Uterus (tissue), 3 donors: ENCODE measurements at regions not wholly inside any gene's neighbourhood (a gene's known extent, or its start where the extent isn't known, plus 50 kb on each side); places are given as distances from the start of the nearest gene placed in this dataset.
"Not testable (repeated sequence)": the region's sequence is repeated elsewhere in the genome, so short reads cannot be mapped to it uniquely, and the experiment has no call there.

ENCODE experiments used
- DNase-seq, 2 donors: peaks; one replicate each; pipeline ENCODE4 v3.0.0-alpha.2; 2019 to 2020
- H3K27ac ChIP-seq, 2 donors: fragments of 200-600 bp; sonication (generic); 1 replicate in 1 of 2; 2 replicates in 1 of 2; pipeline ENCODE4 v1.5.1; 2016 to 2018
- H3K27me3 ChIP-seq, 2 donors: fragments of 200-600 bp; sonication (generic); one replicate each; pipeline ENCODE4 v1.5.1; 2018 to 2019; ENCODE audit warnings: control low read depth in 1 of 2
- H3K36me3 ChIP-seq, 2 donors: fragments of 200-600 bp; sonication (generic); one replicate each; pipeline ENCODE4 v1.5.1; 2019; ENCODE audit warnings: control low read depth in 1 of 2
- H3K4me1 ChIP-seq, 2 donors: fragments of 200-600 bp; sonication (generic); one replicate each; pipeline ENCODE4 v1.5.1; 2018 to 2019; ENCODE audit warnings: control low read depth in 1 of 2
- H3K4me3 ChIP-seq, 2 donors: fragments of 200-600 bp; sonication (generic); 1 replicate in 1 of 2; 2 replicates in 1 of 2; pipeline ENCODE4 v1.5.1; 2018 to 2019; ENCODE audit warnings: mild to moderate bottlenecking in 1 of 2
- H3K9me3 ChIP-seq, 2 donors: fragments of 200-600 bp; sonication (generic); one replicate each; pipeline ENCODE4 v1.5.1; 2019; ENCODE audit warnings: control low read depth in 1 of 2
- POLR2A ChIP-seq, 2 donors: fragments of 450-650 bp; IDR thresholded peaks; one replicate each; pipeline ENCODE4 v1.6.1; 2016; ENCODE audit warnings: antibody characterized with exemption in 2 of 2, mild to moderate bottlenecking in 1 of 2, moderate library complexity in 1 of 2
- intact Hi-C: fragments of 100-400 bp; cut with DNase I; formaldehyde crosslinking; loops from one replicate; pipeline ENCODE4 v1.15.1; 2023; ENCODE audit warnings: low total_unique reads
- TF ChIP-seq, protein P1 (sequence below), 4 experiments: fragments of 200-600 bp in 2 of 4; fragments of 450-650 bp in 2 of 4; sonication (generic) in 2 of 4; IDR thresholded peaks; one replicate each; pipeline ENCODE4 v1.5.1; 2016 to 2019; ENCODE audit warnings: antibody characterized with exemption in 4 of 4, mild to moderate bottlenecking in 2 of 4, moderate library complexity in 1 of 4
- donor health status: DM: yes; HTN: yes; CAD: no.

GRCh38 chr5:116872986-116873385 is 298.4 kb upstream of the SEMA6A start:
- no peaks in the 10 kb centered on the region for H3K27me3 ChIP-seq

DNA sequence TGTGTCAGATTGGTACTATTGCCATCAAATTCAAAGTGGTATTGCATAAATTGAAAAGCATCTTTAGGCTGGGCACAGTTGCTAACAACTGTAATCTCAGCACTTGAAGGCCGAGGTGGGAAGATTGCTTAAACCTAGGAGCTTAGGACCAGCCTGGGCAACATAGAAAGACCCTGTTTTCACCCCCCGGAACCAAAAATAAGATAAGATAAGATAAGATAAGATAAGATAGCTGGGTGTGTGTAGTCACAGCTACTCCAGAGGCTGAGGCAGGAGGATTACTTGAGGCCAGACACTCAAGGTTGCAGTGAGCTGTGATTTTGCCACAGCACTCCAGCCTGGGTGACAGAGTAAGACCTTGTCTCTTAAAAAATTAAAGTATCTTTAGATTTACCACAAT is 297.9 kb upstream of the SEMA6A start:
- Histone ChIP-seq H3K4me3 (no peak overlapping the region), H3K4me1 (no peaks in the 10 kb centered on the region), H3K27me3 (no peaks in the 10 kb centered on the region), H3K27ac (no peak overlapping the region), H3K9me3 (no peaks in the 10 kb centered on the region), H3K36me3 (no peaks in the 10 kb centered on the region)
- intact Hi-C loops, result no loop called here
- DNase-seq, result no peak
- no peak for TF ChIP-seq POLR2A (IDR thresholded peaks at IDR 0.05)
- TF ChIP-seq, protein P1, sequence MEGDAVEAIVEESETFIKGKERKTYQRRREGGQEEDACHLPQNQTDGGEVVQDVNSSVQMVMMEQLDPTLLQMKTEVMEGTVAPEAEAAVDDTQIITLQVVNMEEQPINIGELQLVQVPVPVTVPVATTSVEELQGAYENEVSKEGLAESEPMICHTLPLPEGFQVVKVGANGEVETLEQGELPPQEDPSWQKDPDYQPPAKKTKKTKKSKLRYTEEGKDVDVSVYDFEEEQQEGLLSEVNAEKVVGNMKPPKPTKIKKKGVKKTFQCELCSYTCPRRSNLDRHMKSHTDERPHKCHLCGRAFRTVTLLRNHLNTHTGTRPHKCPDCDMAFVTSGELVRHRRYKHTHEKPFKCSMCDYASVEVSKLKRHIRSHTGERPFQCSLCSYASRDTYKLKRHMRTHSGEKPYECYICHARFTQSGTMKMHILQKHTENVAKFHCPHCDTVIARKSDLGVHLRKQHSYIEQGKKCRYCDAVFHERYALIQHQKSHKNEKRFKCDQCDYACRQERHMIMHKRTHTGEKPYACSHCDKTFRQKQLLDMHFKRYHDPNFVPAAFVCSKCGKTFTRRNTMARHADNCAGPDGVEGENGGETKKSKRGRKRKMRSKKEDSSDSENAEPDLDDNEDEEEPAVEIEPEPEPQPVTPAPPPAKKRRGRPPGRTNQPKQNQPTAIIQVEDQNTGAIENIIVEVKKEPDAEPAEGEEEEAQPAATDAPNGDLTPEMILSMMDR (IDR thresholded peaks at IDR 0.05), result no peak

More at GRCh38 chr5:116872986-116873385, 298.4 kb upstream of the SEMA6A start:
- Histone ChIP-seq H3K4me3 (no peak overlapping the region), H3K27ac (no peak overlapping the region), H3K9me3 (no peaks in the 10 kb centered on the region), H3K4me1 (no peaks in the 10 kb centered on the region), H3K36me3 (no peaks in the 10 kb centered on the region)
- no peak for DNase-seq
- intact Hi-C loops, result no loop called here
- TF ChIP-seq, protein P1 (IDR thresholded peaks at IDR 0.05), result no peak
- TF ChIP-seq POLR2A (IDR thresholded peaks at IDR 0.05), result no peak

DNA sequence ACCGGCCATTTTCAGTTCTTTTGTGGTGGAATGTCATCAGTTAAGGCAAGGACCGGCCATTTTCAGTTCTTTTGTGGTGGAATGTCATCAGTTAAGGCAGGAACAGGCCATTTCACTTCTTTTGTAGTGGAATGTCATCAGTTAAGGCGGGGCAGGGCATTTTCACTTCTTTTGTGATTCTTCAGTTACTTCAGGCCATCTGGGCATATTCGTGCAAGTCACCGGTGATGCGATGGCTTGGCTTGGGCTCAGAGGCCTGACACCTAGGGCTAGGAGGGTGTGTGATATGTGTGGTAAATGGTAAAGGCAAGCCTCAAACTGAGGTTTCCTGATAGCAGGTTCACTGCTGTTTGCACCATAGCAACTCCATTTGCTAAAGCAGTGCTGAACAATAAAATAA is 293.2 kb upstream of the SEMA6A start:
- H3K4me3 ChIP-seq, H3K27ac ChIP-seq, DNase-seq, H3K9me3 ChIP-seq, H3K27me3 ChIP-seq, H3K4me1 ChIP-seq, intact Hi-C loops, H3K36me3 ChIP-seq: not testable (repeated sequence)

GRCh38 chr5:116865651-116866050 is 291.0 kb upstream of the SEMA6A start:
- Histone ChIP-seq H3K9me3 (no peaks in the 10 kb centered on the region), H3K4me3 (no peak overlapping the region), H3K27me3 (no peaks in the 10 kb centered on the region), H3K36me3 (no peaks in the 10 kb centered on the region), H3K4me1 (no peaks in the 10 kb centered on the region), H3K27ac (no peak overlapping the region)
- intact Hi-C loops, result no loop called here
- DNase-seq, result no peak
- TF ChIP-seq, protein P1 (IDR thresholded peaks at IDR 0.05), result no peak

DNA sequence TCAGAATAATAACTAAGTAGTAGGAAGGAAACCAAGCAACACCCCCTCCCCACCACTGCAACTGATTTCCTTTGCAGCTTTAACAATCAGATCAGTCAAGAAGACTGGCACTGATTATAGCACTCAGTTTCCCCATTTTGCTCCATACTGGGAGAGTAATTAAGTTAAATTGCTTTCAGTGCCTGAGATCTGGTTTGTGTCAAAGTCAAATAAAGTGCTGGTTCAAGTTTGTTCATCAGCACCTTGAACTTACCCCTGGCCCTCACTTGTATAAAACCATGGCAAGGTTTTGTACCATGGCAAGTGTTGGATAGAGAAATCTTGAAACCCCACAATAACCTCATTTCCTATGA is 290.2 kb upstream of the SEMA6A start:
- no peaks in the 10 kb centered on the region for H3K36me3 ChIP-seq
- TF ChIP-seq, protein P1 (IDR thresholded peaks at IDR 0.05), result no peak
- TF ChIP-seq POLR2A (IDR thresholded peaks at IDR 0.05), result no peak
- intact Hi-C loops, result no loop called here
- no peak overlapping the region for H3K27ac ChIP-seq
- no peaks in the 10 kb centered on the region for H3K27me3 ChIP-seq
- no peak for DNase-seq
- no peaks in the 10 kb centered on the region for H3K9me3 ChIP-seq
- H3K4me1 ChIP-seq, result no peaks in the 10 kb centered on the region
- no peak overlapping the region for H3K4me3 ChIP-seq

- H3K4me3 ChIP-seq, result no peak overlapping the region
- intact Hi-C loops, result no loop called here
- TF ChIP-seq, protein P1 (IDR thresholded peaks at IDR 0.05), result no peak
- no peak for TF ChIP-seq POLR2A (IDR thresholded peaks at IDR 0.05)
- no peaks in the 10 kb centered on the region for H3K9me3 ChIP-seq
- no peaks in the 10 kb centered on the region for H3K36me3 ChIP-seq
- H3K4me1 ChIP-seq, result no peaks in the 10 kb centered on the region
- no peak overlapping the region for H3K27ac ChIP-seq
- H3K27me3 ChIP-seq, result no peaks in the 10 kb centered on the region
- DNase-seq, result no peak
Measured at GRCh38 chr5:116864157-116864837, 289.7 kb upstream of the SEMA6A start.
